SK-N-SH treated with all-trans-retinoic acid at 6 μM for 48 hours (cell line): ENCODE measurements at regions not wholly inside any gene's neighbourhood (a gene's known extent, or its start where the extent isn't known, plus 50 kb on each side); places are given as distances from the start of the nearest gene placed in this dataset.

ENCODE experiments used
- ATAC-seq: fragments of 200-7000 bp; cut with Tn5 transposase; 3 replicates; pipeline ENCODE4 v1.9.1; 2020; ENCODE audit warnings: mild to moderate bottlenecking, moderate library complexity
- ARNTL ChIP-seq: fragments of 450-650 bp; formaldehyde crosslinking; IDR thresholded peaks from 2 replicates; pipeline ENCODE4 v1.5.0; 2020; ENCODE audit warnings: low read depth, mild to moderate bottlenecking, moderate library complexity, borderline replicate concordance
- BACH2 ChIP-seq: fragments of 250-450 bp; sonication (Bioruptor Pico); IDR thresholded peaks from 2 replicates; pipeline ENCODE4 v1.9.0; 2021; ENCODE audit warnings: mild to moderate bottlenecking, borderline replicate concordance
- CREB5 ChIP-seq: fragments of 250-450 bp; sonication (Bioruptor Pico); IDR thresholded peaks from 2 replicates; pipeline ENCODE4 v1.5.1; 2020; ENCODE audit warnings: low read depth, mild to moderate bottlenecking, moderate library complexity
- CSDC2 ChIP-seq: fragments of 250-450 bp; sonication (Bioruptor Pico); IDR thresholded peaks from 2 replicates; pipeline ENCODE4 v1.5.0; 2020; ENCODE audit warnings: mild to moderate bottlenecking, moderate library complexity
- CSRNP3 ChIP-seq: fragments of 250-450 bp; sonication (Bioruptor Pico); IDR thresholded peaks from 2 replicates; pipeline ENCODE4 v1.5.1; 2021; ENCODE audit warnings: mild to moderate bottlenecking, moderate library complexity
- ESRRG ChIP-seq: fragments of 250-450 bp; sonication (Bioruptor Pico); IDR thresholded peaks from 2 replicates; pipeline ENCODE4 v1.6.1; 2021; ENCODE audit warnings: mild to moderate bottlenecking
- GLIS3 ChIP-seq: fragments of 250-450 bp; sonication (Bioruptor Pico); IDR thresholded peaks from 2 replicates; pipeline ENCODE4 v1.5.0; 2020; ENCODE audit warnings: mild to moderate bottlenecking, moderate library complexity
- ISL1 ChIP-seq: fragments of 250-450 bp; sonication (Bioruptor Pico); IDR thresholded peaks from 2 replicates; pipeline ENCODE4 v2.1.2; 2022; ENCODE audit warnings: mild to moderate bottlenecking, moderate library complexity
- OSR1 ChIP-seq: fragments of 250-450 bp; sonication (Bioruptor Pico); IDR thresholded peaks from 2 replicates; pipeline ENCODE4 v1.8.0; 2022; ENCODE audit warnings: moderate library complexity, mild to moderate bottlenecking, inconsistent platforms
- PATZ1 ChIP-seq: fragments of 250-450 bp; sonication (Bioruptor Pico); IDR thresholded peaks from 2 replicates; pipeline ENCODE4 v1.8.0; 2020; ENCODE audit warnings: mild to moderate bottlenecking, moderate library complexity, borderline replicate concordance
- PPARA ChIP-seq: fragments of 250-450 bp; sonication (Bioruptor Pico); IDR thresholded peaks from 2 replicates; pipeline ENCODE4 v1.5.0; 2020; ENCODE audit warnings: mild to moderate bottlenecking, borderline replicate concordance
- RARB ChIP-seq: fragments of 250-450 bp; sonication (Bioruptor Pico); IDR thresholded peaks from 2 replicates; pipeline ENCODE4 v1.8.0; 2021; ENCODE audit warnings: mild to moderate bottlenecking, moderate library complexity
- SNAI2 ChIP-seq: fragments of 250-450 bp; sonication (Bioruptor Pico); IDR thresholded peaks from 2 replicates; pipeline ENCODE4 v1.5.0; 2020; ENCODE audit warnings: mild to moderate bottlenecking, moderate library complexity
- ZC3H10 ChIP-seq: fragments of 250-450 bp; sonication (Bioruptor Pico); IDR thresholded peaks from 2 replicates; pipeline ENCODE4 v1.5.1; 2021; ENCODE audit warnings: mild to moderate bottlenecking, moderate library complexity
- ZFP3 ChIP-seq: fragments of 250-450 bp; sonication (Bioruptor Pico); IDR thresholded peaks from 2 replicates; pipeline ENCODE4 v1.5.0; 2020; ENCODE audit warnings: mild to moderate bottlenecking, moderate library complexity
- ZNF565 ChIP-seq: fragments of 450-650 bp; formaldehyde crosslinking; conservative IDR thresholded peaks from 2 replicates; pipeline ENCODE4 v1.5.0; 2020; ENCODE audit warnings: low read depth, mild to moderate bottlenecking, moderate library complexity
- ZNF70 ChIP-seq: fragments of 450-650 bp; formaldehyde crosslinking; IDR thresholded peaks from 2 replicates; pipeline ENCODE4 v1.5.0; 2020; ENCODE audit warnings: mild to moderate bottlenecking, moderate library complexity
- ZNF8 ChIP-seq: fragments of 450-650 bp; formaldehyde crosslinking; IDR thresholded peaks from 2 replicates; pipeline ENCODE4 v1.5.0; 2020; ENCODE audit warnings: mild to moderate bottlenecking, moderate library complexity
- TF ChIP-seq, protein P1 (sequence below): fragments of 250-450 bp; sonication (Bioruptor Pico); IDR thresholded peaks from 2 replicates; pipeline ENCODE4 v1.8.0; 2021; ENCODE audit warnings: low read depth, mild to moderate bottlenecking, moderate library complexity, borderline replicate concordance
- TF ChIP-seq, protein P2 (sequence below): fragments of 250-450 bp; sonication (Bioruptor Pico); IDR thresholded peaks from 2 replicates; pipeline ENCODE4 v1.5.0; 2020; ENCODE audit warnings: mild to moderate bottlenecking, moderate library complexity

DNA sequence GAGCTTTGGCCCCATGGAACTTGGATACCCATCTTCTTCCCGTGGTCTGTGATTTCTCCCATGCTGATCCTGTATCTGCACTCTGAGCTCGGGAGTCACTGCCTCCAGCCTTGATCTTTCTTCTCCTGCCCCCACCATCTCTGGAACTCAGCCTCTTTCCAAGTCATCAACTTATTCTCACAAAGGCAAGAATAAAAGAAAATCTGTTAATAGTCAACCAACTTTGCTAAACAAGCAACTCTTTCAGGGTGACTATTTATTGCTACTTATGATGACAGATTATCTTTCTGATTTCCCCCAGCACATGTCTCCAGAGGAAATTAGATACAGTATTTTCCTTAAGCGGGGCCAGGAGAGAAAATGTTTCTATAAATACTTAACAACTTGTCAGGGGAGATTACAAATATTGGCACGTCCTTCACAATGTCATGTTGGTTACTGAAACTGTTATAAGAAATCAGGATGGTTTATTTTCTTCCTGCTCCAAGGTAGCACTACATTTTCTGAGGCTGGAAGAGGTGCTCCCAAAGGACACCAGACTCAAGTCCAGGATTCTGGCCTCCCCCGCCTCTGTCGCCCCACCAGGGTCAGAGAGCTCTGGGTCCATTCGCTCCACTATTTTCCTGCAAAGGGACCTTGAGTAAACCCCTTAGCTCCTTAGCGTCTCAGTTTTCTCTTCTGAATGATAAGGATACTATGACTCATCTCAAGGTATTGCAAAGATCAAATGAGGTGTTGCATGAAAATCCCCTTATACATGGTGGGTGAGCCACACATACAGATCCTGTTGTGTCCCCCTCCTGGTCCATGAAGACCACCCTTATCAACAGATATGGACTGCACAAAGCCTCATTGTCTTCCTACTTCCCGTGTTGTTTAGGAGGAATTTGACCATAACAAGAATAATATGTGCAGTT is 205.2 kb upstream of the WSCD1 start:
- ATAC-seq: no peak
- TF ChIP-seq PPARA (no peak), ZC3H10 (CRISPR knock-in tag) (no peak), RARB (CRISPR knock-in tag) (no peak), CREB5 (CRISPR knock-in tag) (no peak), CSRNP3 (CRISPR knock-in tag) (no peak), BACH2 (CRISPR knock-in tag) (no peak), ZNF8 (CRISPR knock-in tag) (no peak), PATZ1 (CRISPR knock-in tag) (no peak), ZNF70 (CRISPR knock-in tag) (no peak), OSR1 (CRISPR knock-in tag) (no peak), ARNTL (CRISPR knock-in tag) (no peak), ZFP3 (no peak), SNAI2 (no peak), CSDC2 (CRISPR knock-in tag) (no peak), ESRRG (CRISPR knock-in tag) (no peak), GLIS3 (CRISPR knock-in tag) (no peak)
- TF ChIP-seq, protein P1, sequence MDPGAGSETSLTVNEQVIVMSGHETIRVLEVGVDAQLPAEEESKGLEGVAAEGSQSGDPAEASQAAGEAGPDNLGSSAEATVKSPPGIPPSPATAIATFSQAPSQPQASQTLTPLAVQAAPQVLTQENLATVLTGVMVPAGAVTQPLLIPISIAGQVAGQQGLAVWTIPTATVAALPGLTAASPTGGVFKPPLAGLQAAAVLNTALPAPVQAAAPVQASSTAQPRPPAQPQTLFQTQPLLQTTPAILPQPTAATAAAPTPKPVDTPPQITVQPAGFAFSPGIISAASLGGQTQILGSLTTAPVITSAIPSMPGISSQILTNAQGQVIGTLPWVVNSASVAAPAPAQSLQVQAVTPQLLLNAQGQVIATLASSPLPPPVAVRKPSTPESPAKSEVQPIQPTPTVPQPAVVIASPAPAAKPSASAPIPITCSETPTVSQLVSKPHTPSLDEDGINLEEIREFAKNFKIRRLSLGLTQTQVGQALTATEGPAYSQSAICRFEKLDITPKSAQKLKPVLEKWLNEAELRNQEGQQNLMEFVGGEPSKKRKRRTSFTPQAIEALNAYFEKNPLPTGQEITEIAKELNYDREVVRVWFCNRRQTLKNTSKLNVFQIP (CRISPR knock-in tag): no peak

DNA sequence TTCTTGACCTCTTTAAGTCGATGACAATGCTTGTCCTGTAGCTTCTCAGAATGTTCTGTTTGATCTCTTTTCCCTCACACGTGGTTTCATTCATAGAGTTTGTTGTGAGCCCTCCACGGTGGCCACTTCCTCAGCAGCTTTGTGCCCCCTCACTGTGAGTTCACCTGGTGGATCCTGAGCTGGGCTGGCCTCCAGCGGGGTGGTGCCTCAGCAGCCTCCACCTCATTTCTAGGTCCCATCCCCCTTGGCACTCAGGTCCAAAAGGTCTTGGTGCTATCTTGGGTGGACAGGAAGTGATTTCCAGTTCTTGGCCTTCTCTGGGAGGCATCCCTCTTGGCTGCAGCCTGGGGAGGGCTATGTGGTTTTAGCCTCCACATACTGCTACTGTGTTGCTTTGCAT is 203.2 kb upstream of the WSCD1 start:
- TF ChIP-seq ISL1 (CRISPR knock-in tag): no peak
- TF ChIP-seq ARNTL (CRISPR knock-in tag): no peak
- TF ChIP-seq ESRRG (CRISPR knock-in tag): no peak
- TF ChIP-seq ZNF70 (CRISPR knock-in tag): no peak
- TF ChIP-seq ZNF565 (CRISPR knock-in tag): no peak
- TF ChIP-seq BACH2 (CRISPR knock-in tag): no peak
- TF ChIP-seq, protein P2, sequence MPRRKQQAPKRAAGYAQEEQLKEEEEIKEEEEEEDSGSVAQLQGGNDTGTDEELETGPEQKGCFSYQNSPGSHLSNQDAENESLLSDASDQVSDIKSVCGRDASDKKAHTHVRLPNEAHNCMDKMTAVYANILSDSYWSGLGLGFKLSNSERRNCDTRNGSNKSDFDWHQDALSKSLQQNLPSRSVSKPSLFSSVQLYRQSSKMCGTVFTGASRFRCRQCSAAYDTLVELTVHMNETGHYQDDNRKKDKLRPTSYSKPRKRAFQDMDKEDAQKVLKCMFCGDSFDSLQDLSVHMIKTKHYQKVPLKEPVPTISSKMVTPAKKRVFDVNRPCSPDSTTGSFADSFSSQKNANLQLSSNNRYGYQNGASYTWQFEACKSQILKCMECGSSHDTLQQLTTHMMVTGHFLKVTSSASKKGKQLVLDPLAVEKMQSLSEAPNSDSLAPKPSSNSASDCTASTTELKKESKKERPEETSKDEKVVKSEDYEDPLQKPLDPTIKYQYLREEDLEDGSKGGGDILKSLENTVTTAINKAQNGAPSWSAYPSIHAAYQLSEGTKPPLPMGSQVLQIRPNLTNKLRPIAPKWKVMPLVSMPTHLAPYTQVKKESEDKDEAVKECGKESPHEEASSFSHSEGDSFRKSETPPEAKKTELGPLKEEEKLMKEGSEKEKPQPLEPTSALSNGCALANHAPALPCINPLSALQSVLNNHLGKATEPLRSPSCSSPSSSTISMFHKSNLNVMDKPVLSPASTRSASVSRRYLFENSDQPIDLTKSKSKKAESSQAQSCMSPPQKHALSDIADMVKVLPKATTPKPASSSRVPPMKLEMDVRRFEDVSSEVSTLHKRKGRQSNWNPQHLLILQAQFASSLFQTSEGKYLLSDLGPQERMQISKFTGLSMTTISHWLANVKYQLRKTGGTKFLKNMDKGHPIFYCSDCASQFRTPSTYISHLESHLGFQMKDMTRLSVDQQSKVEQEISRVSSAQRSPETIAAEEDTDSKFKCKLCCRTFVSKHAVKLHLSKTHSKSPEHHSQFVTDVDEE (CRISPR knock-in tag): no peak
- no peak for TF ChIP-seq ZC3H10 (CRISPR knock-in tag)
- no peak for TF ChIP-seq CSRNP3 (CRISPR knock-in tag)
- no peak for TF ChIP-seq OSR1 (CRISPR knock-in tag)
- no peak for TF ChIP-seq GLIS3 (CRISPR knock-in tag)
- no peak for ATAC-seq
